ENCODE measurements at regions not wholly inside any gene's neighbourhood (a gene's known extent, or its start where the extent isn't known, plus 50 kb on each side); places are given as distances from the start of the nearest gene placed in this dataset.

DNA sequence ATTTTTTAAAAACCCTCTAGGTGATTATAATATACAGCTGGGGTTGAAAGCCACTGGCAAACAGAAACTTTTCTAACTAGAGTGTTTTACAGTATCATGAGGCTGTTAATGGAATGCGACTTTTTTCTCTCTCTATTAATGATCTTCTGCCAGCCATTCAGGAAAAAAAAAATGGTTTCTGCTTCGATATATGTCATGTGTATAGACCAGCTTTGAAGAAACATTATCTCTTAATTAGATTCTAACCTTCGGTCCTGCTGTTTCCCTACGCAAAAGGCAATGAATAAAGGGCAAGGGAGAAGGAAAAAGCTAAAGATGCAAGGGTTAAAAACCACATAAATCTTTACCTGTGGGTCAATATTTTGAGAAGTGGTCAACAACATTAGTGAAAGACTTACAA, 1662.1 kb upstream of the TENM3 start:
- in situ Hi-C loops (cut with HindIII; ENCODE audit: low pct_ligation_motif_present, low pct_unique_long_range_greater_than_20kb, low sequenced_read_pairs): no loop called here
- DNase-seq: no peak

DNA sequence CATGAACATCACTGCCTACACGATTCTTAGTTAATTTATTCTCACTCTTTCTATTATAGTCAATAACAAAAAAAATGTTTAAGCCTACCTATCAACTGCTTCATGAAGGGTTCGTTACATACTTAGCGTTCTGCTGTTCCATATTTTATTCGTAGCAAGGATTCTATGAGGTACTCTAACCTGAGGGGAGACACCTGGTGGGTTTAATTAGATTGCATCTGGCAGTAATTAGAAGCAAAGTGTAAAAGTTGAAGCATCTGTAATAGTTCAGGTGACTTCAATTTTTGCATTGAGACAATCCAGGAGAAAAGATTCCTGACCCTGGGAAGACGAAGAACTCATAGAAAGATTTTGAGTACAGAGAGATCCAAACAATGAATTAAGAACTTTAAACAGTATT, 1655.8 kb upstream of the TENM3 start:
- in situ Hi-C loops (cut with HindIII; ENCODE audit: low pct_ligation_motif_present, low pct_unique_long_range_greater_than_20kb, low sequenced_read_pairs): no loop called here
- DNase-seq: no peak

DNA sequence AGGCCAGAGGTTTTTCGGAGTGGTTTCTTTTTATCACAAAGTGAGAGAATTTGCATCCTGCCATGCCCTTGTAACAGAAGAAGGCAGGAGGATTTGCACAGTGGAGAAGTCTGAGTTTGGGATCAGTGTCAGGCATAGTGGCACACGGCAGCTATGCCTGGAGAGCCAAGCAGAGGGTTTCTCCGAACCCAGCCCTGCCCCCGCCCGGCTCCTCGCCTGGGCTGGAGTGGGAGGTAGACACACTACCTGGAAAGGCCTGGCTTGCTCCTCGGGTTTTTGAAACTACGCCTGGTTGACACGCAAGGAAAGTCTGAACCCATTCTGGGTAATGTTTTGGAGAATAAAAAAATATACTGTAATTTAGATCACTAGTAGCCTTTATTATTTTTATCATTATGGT, 1653.6 kb upstream of the TENM3 start:
- in situ Hi-C loops (cut with HindIII; ENCODE audit: low pct_ligation_motif_present, low pct_unique_long_range_greater_than_20kb, low sequenced_read_pairs): no loop called here
- no peak for DNase-seq

DNA sequence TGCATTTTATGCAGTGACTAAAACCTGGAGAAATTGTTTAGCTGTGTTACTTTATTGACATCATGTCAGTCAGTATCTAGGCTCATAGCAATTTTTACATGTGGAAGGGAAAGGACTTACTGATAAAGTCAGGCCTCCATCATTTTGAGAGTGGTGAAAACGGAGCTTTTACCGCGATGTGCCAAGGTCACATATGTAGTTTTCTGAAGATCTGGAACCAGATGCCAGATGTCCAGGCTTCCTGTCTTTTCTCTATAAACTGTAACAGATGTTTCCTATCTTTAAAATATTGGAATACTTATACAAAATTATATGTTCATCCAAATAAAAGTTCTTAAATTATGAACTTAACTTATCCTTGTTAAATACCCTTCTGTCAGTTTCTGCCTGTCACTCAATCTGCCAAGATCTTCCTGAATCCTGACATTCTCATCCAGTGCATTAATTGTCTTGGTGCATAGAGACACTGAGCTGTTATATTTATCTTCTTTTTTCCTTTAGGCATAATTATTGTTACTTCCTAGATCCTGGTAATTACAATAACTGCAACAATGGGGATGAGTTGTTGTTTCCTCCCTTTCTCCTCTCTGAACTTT, 1646.2 kb upstream of the TENM3 start:
- in situ Hi-C loops (cut with HindIII; ENCODE audit: low pct_ligation_motif_present, low pct_unique_long_range_greater_than_20kb, low sequenced_read_pairs): no loop called here
- DNase-seq: no peak

DNA sequence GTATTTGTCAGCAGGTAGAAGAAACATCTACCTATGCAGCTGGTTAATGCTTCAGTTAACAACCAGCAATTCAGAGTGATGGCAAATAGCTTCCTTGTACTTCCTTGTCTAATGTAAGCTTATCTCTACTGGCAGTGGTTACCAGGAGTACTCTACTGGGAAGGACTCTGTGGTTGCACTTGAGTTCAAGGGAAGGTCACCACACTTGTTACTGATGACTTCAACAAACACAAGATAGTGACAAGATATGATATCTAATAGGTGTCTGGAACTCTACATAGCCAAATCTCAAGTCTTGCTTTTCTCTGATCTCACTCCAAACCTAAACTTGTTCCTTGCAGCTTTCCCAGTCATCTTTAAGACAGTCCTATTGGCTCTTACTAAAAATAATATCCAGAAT, 1644.9 kb upstream of the TENM3 start:
- in situ Hi-C loops (cut with HindIII; ENCODE audit: low pct_ligation_motif_present, low pct_unique_long_range_greater_than_20kb, low sequenced_read_pairs): no loop called here
- no peak for DNase-seq

DNA sequence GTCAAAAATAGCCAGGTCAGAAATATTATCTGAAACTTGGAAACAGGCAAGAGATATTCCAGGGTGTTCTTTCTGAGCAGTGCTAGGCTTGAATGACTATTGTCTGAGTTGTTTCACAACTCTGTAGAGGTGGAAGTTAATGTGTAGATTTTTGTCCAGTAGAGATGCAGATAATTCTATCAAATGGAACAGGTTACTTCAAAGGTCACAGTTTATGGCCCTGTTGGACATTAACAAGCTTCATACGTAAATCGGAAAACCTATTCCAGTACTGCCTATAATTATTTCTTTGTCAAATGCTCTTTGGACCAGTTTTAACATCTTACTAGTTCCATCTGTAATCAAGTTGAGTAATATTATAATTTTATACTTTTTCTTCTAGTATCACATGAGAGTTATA, 1639.4 kb upstream of the TENM3 start:
- DNase-seq: no peak
- in situ Hi-C loops (cut with HindIII; ENCODE audit: low pct_ligation_motif_present, low pct_unique_long_range_greater_than_20kb, low sequenced_read_pairs): no loop called here

DNA sequence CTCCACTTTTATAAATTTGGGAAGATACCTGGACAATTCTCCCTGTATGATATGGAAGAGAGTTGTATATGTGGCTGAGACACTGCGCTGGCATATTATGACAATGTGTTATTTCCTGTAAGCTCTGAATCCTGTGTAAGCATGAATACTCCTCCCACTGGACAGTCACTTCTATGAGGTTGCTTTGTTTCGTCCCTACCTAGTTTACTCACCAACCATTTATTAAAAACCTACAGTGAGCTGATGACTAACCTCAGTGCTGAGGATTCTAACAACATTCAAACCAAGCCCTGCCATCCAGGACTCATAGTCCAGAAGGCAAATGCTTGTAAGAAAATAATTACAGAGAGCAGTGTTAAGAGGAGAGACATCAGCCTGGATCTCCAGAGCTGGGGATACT, 1632.9 kb upstream of the TENM3 start:
- DNase-seq: no peak
- in situ Hi-C loops (cut with HindIII; ENCODE audit: low pct_ligation_motif_present, low pct_unique_long_range_greater_than_20kb, low sequenced_read_pairs): no loop called here

DNA sequence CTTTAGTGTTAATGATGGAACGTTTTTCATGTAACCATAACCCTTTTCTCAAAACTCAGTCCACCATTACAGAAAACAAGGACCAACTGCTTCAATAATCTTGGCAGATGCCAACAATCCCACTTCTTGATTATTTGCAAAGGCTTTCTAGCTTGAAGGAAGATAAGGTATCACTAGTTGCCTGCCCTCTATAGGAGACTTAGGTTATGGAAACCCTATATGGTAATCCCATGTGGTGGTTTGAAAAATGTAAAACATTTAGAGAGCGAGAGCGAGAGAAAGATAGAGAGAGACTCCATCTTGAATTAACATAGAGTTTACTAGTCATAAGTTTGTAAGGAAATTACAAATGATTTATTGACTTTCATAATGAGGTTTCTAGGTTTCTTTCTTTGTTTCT, 1627.5 kb upstream of the TENM3 start:
- DNase-seq: peak; percentile 1
- in situ Hi-C loops (cut with HindIII; ENCODE audit: low pct_ligation_motif_present, low pct_unique_long_range_greater_than_20kb, low sequenced_read_pairs): no loop called here

DNA sequence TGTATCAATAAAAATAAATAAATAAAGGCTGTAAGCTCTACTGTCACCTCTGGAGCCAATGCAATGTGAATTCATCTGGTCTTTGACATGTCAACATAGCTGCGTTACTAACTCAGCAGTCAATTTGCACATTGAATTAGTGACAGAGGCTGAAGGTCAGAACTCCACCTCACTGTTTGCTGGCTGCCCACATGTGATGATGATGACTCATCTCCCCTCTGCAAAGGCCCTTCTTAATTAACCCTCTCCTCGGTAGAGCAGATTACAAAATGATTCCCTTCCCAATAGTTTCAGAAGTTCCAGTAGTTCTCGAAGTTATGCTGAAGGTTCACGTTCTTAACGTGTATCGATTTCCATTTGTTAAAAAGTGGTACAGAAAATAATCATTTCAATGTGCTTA, 1626.0 kb upstream of the TENM3 start:
- DNase-seq: no peak
- in situ Hi-C loops (cut with HindIII; ENCODE audit: low pct_ligation_motif_present, low pct_unique_long_range_greater_than_20kb, low sequenced_read_pairs): no loop called here

DNA sequence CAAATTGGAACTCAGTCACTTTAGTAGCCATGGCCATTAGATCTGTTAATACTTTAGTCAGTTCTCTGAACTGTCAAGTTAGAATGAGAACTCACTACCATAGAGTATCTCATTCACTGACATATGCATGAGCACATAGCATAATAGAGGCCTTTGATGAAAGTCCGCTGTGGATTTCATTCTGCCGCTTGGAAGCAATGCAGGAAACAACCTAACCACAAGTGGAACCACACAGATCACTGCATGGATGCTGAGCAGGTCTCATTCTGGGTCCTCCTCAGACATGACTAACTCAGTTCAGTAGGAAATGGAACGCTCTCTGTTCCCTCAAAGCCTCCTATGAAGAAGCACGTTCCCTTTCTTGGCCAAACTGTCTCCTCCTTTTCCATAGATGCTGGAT, 1624.8 kb upstream of the TENM3 start:
- DNase-seq: no peak

DNA sequence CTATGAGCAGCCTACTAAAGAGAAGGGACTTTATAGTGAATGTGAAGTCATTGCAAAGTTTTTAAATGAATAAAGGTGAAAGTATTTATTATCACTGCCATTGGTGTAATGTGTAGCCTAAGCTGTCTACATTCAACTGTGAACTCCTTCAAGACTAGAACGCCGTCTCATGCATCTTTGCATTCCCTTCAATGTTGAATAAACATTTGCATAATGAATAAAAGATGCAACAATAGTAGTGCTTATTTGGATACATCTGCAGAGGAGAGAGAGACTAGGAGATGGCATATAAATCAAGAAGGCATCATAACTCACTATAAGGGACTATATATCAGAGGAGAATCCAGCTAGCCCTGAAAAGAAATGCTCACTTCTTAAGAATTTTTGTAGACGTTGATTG, 1623.8 kb upstream of the TENM3 start:
- DNase-seq: no peak
- in situ Hi-C loops (cut with HindIII; ENCODE audit: low pct_ligation_motif_present, low pct_unique_long_range_greater_than_20kb, low sequenced_read_pairs): no loop called here

More for the DNA sequence above, 1624.8 kb upstream of the TENM3 start:
- in situ Hi-C loops (cut with HindIII; ENCODE audit: low pct_ligation_motif_present, low pct_unique_long_range_greater_than_20kb, low sequenced_read_pairs): no loop called here

DNA sequence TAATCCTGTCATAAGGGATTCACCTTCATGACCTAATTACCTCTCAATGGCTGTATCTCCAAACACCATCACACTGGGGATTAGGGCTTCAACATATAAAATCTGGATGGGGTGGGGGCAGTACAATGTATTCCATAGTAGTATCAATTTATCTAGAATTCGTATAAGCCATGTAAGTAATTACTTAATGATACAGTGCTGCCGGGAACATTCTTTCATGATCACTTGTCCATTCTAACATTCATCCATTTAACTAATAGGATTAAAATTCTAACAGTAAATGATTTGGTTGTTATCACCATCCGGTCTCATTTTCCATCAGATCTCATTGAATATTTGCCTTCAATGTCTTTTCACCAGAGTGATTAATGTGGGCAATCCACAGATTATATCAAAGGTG, 1620.9 kb upstream of the TENM3 start:
- in situ Hi-C loops (cut with HindIII; ENCODE audit: low pct_ligation_motif_present, low pct_unique_long_range_greater_than_20kb, low sequenced_read_pairs): no loop called here

DNA sequence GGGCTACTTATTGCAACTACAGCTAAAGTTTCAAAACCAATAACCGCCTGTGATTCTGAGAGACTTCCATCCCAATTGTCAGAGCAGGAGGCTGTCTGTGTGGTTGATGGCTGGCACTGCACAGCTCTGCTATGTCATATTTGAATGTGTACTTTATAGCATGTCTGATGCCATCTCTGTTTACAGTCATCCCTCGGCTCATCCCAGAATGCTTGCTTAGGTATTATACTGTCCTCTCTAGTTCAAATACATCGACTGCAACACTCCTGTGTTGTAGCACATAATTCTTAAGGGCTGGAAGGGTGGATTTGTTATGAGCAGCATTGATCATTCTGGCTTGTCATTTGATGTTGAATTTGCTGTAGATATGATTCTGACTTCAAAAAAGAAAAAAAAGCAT, 1617.5 kb upstream of the TENM3 start:
- in situ Hi-C loops (cut with HindIII; ENCODE audit: low pct_ligation_motif_present, low pct_unique_long_range_greater_than_20kb, low sequenced_read_pairs): no loop called here
- DNase-seq: no peak

More for the DNA sequence above, 1620.9 kb upstream of the TENM3 start:
- no peak for DNase-seq

DNA sequence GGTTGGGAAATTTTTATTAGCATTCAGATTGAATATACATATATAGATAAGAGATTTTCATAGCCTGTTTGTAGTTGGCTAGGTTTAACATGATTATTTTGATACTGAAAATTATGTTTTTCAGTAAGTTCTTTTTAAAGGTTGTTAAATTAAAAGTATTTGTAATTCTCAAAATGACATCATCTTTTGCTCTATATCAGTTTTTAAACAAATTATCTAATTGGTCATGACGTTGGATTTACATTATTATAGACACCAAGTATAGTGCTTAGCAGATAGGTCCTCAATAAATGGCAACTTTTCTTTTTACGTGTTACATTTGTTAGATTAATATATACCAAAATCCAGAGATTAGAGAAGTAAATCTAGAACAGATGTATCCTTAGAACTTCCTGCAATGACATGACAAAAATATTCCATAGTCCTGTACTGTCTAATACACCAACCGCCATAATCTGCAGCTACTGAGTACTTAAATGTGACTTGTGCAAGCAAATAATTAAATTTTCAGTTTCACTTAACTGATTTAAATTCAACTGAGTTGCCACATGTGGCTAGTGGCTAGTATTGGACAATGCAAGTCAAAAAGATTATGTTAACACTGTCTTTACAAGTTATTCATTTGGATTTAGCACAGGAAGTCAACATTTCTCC, 1613.1 kb upstream of the TENM3 start:
- no peak for DNase-seq
- in situ Hi-C loops (cut with HindIII; ENCODE audit: low pct_ligation_motif_present, low pct_unique_long_range_greater_than_20kb, low sequenced_read_pairs): no loop called here

DNA sequence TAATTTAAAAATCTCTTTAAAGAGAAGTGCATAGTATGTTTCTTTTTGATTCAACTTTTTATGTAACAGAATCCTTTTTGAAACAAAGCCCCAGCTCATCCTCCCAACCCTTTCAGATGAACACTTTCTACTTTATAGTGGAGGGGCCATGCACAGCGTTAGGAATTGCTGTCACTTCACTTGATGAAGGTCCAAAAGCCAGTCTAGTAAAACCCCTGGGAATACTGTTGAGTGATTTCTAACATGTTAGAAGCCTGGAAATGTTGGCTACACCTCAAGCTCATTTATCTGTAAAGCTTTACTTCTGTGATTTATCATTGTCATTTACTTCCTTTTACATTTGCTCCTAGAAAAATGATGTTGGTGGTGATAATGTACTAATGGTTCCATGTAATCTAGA, 1608.9 kb upstream of the TENM3 start:
- no peak for DNase-seq
- in situ Hi-C loops (cut with HindIII; ENCODE audit: low pct_ligation_motif_present, low pct_unique_long_range_greater_than_20kb, low sequenced_read_pairs): no loop called here

DNA sequence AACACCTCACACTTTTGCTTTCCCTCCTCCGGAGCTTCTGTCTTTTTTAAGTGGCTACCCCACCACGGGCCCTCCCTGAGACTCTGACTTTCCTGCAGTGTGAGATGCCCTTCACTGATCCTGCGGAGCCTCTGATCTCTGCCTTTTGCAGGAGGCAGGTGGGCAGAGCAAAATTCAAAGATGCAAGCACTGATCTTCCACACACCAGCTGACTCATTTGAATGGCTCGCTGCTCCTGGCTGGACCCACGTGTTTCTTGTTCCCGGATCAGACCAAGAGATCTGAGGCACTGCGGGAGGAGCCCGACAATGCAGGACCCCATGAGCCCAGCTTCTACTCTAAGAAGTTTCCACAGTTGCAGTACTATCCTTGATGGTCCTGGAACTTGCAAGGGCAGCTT, 1607.9 kb upstream of the TENM3 start:
- DNase-seq: peak; percentile 43
- in situ Hi-C loops (cut with HindIII; ENCODE audit: low pct_ligation_motif_present, low pct_unique_long_range_greater_than_20kb, low sequenced_read_pairs): no loop called here

DNA sequence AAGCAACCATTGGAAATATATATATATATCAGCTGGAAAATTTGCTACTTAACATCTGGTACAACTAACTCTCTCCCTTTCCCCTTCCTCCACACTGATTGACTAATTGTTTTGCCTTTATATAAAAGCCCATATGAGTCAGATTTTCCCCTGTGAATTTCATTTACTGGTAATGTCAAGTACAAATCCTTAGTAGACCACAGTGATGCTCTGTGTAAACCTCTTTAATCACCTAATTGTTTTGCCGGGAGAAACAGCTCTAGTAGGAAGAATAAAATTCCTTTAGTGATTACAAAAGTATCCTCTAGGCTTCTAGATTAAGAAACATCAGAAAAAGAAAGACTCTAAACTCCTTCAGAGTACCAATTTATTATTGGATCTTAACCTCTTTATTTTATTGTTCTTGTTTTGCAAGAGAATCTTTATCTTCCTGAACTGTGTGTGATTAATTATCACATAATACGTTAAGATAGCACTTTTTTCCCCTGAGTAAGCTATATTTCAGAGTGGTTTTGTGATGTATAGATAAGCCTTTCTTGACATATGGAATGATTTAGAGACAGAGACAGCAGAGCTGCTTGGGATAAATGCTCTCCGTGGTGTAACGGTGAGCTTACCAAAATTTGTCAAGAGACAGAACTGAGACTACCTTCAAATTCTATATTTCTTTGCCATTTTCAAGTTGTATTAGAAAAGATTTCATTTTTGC, 1606.4 kb upstream of the TENM3 start:
- in situ Hi-C loops (cut with HindIII; ENCODE audit: low pct_ligation_motif_present, low pct_unique_long_range_greater_than_20kb, low sequenced_read_pairs): no loop called here
- no peak for DNase-seq

DNA sequence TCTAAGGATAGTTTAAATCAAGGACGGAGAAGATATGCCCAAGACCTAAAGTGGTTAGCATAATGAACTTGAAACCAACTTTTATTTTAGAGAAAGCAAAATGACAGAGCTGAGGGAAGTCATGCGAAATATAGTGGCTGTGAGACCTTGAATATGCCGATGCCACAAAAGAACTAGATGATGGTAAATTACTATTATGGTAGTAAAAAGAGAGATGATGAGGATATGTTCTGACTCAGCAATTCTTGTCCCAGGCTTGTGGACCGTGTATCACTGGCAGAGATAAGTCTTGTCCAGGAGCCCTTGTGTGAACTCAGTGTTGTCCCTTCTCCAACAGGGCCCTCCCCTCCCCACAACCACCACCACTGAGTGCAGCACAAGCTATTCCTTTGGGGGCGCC, 1605.6 kb upstream of the TENM3 start:
- in situ Hi-C loops (cut with HindIII; ENCODE audit: low pct_ligation_motif_present, low pct_unique_long_range_greater_than_20kb, low sequenced_read_pairs): no loop called here
- no peak for DNase-seq

DNA sequence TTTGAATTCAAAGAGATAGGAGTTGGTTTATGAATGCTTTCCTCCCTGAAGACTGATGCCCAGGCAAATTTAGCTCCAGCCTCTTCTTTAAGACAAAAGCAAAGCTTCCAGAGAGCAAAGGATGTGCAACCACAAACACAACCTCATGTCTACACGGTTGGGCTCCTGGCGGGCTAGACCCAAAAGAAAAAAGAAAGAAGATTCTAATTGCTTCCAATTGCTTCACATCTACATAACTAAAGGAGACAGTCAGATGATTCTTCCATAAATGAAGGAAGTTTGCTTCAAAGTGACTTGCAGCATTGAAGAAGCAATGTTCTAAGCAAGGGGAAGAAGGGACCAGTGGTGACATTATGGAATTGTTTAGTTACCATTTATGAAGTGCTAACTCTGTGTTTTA, 1603.0 kb upstream of the TENM3 start:
- no peak for DNase-seq
- in situ Hi-C loops (cut with HindIII; ENCODE audit: low pct_ligation_motif_present, low pct_unique_long_range_greater_than_20kb, low sequenced_read_pairs): no loop called here

DNA sequence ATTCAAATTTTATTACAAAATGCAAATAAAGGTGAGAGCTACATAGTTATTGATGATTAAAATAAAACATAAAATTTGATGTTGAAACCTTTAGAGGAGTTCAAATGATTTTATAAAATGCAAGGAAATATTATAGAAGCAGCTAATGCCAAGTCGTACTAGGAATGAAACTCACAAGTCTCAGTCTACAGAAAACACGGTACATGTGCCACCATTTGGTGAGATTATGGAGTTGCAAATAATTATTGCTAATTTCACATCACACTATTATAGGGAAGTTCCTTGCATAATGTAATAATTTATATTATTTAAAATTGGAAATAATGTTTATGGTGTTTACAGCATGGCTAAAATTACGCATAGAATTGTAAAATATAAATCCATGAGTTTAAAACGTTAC, 1601.7 kb upstream of the TENM3 start:
- in situ Hi-C loops (cut with HindIII; ENCODE audit: low pct_ligation_motif_present, low pct_unique_long_range_greater_than_20kb, low sequenced_read_pairs): no loop called here
- no peak for DNase-seq
